ENCODE measurements at regions not wholly inside any gene's neighbourhood (a gene's known extent, or its start where the extent isn't known, plus 50 kb on each side); places are given as distances from the start of the nearest gene placed in this dataset.

GRCh38 chr3:67733269-67733950 is 79.0 kb upstream of the SUCLG2 start:
- TF ChIP-seq EZH2 (IDR thresholded peaks at IDR 0.05; ENCODE audit: borderline replicate concordance, low read length) (no peak), CTCF (IDR thresholded peaks at IDR 0.05; ENCODE audit: low read length) (no peak)

Measured in OCI-LY1 (cell line).